ENCODE measurements at regions not wholly inside any gene's neighbourhood (a gene's known extent, or its start where the extent isn't known, plus 50 kb on each side); places are given as distances from the start of the nearest gene placed in this dataset.

DNA sequence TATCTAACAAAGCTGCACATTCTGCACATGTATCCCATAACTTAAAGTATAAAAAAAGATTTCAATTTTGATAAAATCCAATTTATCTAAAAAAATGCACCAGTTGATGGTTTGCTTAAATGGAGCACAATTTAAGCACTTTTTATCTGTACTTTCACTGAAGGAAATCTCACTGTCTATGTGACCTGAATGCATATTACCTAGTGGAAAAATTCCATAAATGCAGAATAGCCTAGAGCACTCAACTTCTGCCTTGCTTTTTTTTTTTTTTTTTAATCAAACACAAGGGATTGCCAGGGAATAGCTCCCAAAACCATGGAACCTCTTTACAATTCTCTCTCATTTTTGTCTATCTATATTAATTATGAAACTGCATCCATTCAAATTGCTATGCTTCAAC is 80.4 kb downstream of the RFPL4B start (continued):
- TF ChIP-seq, protein P1, sequence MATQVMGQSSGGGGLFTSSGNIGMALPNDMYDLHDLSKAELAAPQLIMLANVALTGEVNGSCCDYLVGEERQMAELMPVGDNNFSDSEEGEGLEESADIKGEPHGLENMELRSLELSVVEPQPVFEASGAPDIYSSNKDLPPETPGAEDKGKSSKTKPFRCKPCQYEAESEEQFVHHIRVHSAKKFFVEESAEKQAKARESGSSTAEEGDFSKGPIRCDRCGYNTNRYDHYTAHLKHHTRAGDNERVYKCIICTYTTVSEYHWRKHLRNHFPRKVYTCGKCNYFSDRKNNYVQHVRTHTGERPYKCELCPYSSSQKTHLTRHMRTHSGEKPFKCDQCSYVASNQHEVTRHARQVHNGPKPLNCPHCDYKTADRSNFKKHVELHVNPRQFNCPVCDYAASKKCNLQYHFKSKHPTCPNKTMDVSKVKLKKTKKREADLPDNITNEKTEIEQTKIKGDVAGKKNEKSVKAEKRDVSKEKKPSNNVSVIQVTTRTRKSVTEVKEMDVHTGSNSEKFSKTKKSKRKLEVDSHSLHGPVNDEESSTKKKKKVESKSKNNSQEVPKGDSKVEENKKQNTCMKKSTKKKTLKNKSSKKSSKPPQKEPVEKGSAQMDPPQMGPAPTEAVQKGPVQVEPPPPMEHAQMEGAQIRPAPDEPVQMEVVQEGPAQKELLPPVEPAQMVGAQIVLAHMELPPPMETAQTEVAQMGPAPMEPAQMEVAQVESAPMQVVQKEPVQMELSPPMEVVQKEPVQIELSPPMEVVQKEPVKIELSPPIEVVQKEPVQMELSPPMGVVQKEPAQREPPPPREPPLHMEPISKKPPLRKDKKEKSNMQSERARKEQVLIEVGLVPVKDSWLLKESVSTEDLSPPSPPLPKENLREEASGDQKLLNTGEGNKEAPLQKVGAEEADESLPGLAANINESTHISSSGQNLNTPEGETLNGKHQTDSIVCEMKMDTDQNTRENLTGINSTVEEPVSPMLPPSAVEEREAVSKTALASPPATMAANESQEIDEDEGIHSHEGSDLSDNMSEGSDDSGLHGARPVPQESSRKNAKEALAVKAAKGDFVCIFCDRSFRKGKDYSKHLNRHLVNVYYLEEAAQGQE (IDR thresholded peaks at IDR 0.05; ENCODE audit: low read depth, low read length), result no peak
- TF ChIP-seq GABPA (IDR thresholded peaks at IDR 0.05; ENCODE audit: low read depth) (no peak), SMC3 (IDR thresholded peaks at IDR 0.05; ENCODE audit: low read depth, low read length) (no peak), CHD2 (IDR thresholded peaks at IDR 0.05; ENCODE audit: low read length, partially characterized antibody) (no peak), EZH2phosphoT487 (IDR thresholded peaks at IDR 0.05; ENCODE audit: borderline replicate concordance, low read depth) (no peak), EP300 (IDR thresholded peaks at IDR 0.05; ENCODE audit: borderline replicate concordance in 1 of 2, low read depth in 1 of 2, low read length in 1 of 2) (no peak), TEAD4 (IDR thresholded peaks at IDR 0.05; ENCODE audit: borderline replicate concordance, insufficient read depth) (no peak)
- TF ChIP-seq, protein P2, sequence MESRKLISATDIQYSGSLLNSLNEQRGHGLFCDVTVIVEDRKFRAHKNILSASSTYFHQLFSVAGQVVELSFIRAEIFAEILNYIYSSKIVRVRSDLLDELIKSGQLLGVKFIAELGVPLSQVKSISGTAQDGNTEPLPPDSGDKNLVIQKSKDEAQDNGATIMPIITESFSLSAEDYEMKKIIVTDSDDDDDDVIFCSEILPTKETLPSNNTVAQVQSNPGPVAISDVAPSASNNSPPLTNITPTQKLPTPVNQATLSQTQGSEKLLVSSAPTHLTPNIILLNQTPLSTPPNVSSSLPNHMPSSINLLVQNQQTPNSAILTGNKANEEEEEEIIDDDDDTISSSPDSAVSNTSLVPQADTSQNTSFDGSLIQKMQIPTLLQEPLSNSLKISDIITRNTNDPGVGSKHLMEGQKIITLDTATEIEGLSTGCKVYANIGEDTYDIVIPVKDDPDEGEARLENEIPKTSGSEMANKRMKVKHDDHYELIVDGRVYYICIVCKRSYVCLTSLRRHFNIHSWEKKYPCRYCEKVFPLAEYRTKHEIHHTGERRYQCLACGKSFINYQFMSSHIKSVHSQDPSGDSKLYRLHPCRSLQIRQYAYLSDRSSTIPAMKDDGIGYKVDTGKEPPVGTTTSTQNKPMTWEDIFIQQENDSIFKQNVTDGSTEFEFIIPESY (IDR thresholded peaks at IDR 0.05; ENCODE audit: borderline replicate concordance, low read depth), result no peak

DNA sequence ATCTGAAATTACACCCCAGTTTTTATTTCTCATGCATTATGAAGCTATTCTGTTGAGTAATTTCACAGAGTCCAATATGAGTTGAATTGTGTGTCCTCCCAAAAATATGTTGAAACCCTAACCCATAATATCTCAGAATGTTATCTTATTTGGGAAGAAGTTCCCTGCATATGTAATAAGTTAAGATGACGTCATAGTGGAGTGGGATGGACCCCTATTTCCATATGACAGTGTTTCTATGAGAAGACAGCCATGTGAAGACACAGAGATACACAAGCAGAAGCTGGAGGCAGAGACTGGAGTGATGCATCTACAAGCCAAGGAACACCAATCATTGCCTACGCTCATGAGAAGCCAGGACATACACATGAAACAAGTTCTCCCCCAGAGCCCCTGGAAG is 81.3 kb downstream of the RFPL4B start:
- H3K79me2 ChIP-seq (ENCODE audit: insufficient read depth), result no peaks in the 10 kb centered on the region
- H3K27ac ChIP-seq (ENCODE audit: low read depth in 2 of 2, low read length in 1 of 2), result no peak overlapping the region
- no peaks in the 10 kb centered on the region for H3K36me3 ChIP-seq (replicated peaks in 1 of 2; ENCODE audit: control insufficient read depth in 1 of 2, insufficient read depth in 2 of 2, low read length in 1 of 2)
- ChIA-PET CTCF (interaction anchor here (1.0 kb wide), 1 partner anchor 19 kb away, joined by 3 read pairs; no protein-coding TSS in a partner anchor), POLR2A (no interaction called here)
- H3K4me1 ChIP-seq (ENCODE audit: control insufficient read depth in 1 of 2, insufficient read depth in 2 of 2, low read depth in 1 of 2, low read length in 1 of 2), result no peaks in the 10 kb centered on the region
- H3K27me3 ChIP-seq (ENCODE audit: insufficient read depth), result no peaks in the 10 kb centered on the region
- no peaks in the 10 kb centered on the region for H3K9me2 ChIP-seq
- H3K4me3 ChIP-seq (ENCODE audit: low read depth in 2 of 2, low read length in 1 of 2), result no peak overlapping the region
- H3K9ac ChIP-seq, result no peak overlapping the region
- H3F3A ChIP-seq (replicated peaks; ENCODE audit: insufficient read depth), result no peaks in the 10 kb centered on the region
- H3K9me3 ChIP-seq, result no peaks in the 10 kb centered on the region
- DNase-seq, result no peak
- no peak overlapping the region for H3K4me2 ChIP-seq
- TF ChIP-seq, protein P3, sequence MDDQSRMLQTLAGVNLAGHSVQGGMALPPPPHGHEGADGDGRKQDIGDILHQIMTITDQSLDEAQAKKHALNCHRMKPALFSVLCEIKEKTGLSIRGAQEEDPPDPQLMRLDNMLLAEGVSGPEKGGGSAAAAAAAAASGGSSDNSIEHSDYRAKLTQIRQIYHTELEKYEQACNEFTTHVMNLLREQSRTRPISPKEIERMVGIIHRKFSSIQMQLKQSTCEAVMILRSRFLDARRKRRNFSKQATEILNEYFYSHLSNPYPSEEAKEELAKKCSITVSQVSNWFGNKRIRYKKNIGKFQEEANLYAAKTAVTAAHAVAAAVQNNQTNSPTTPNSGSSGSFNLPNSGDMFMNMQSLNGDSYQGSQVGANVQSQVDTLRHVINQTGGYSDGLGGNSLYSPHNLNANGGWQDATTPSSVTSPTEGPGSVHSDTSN (IDR thresholded peaks at IDR 0.05), result no peak
- TF ChIP-seq YY1 (IDR thresholded peaks at IDR 0.05; ENCODE audit: low read depth) (no peak), RFX5 (IDR thresholded peaks at IDR 0.05; ENCODE audit: low read length) (no peak), MXI1 (IDR thresholded peaks at IDR 0.05; ENCODE audit: low read depth, low read length) (no peak), FOXJ3 (CRISPR knock-in tag; IDR thresholded peaks at IDR 0.05) (no peak), GATA2 (CRISPR knock-in tag; IDR thresholded peaks at IDR 0.05) (no peak), RAD21 (IDR thresholded peaks at IDR 0.05; ENCODE audit: low read length) (no peak), JUND (IDR thresholded peaks at IDR 0.05) (no peak), FOSL2 (IDR thresholded peaks at IDR 0.05; ENCODE audit: borderline replicate concordance, low read depth) (no peak), RCOR1 (IDR thresholded peaks at IDR 0.05; ENCODE audit: low read length) (no peak), GABPA (IDR thresholded peaks at IDR 0.05; ENCODE audit: low read depth) (no peak), MEF2A (IDR thresholded peaks at IDR 0.05; ENCODE audit: borderline replicate concordance, low read depth) (no peak)
- TF ChIP-seq, protein P2 (IDR thresholded peaks at IDR 0.05; ENCODE audit: borderline replicate concordance, low read depth), result no peak
- TF ChIP-seq, protein P4, sequence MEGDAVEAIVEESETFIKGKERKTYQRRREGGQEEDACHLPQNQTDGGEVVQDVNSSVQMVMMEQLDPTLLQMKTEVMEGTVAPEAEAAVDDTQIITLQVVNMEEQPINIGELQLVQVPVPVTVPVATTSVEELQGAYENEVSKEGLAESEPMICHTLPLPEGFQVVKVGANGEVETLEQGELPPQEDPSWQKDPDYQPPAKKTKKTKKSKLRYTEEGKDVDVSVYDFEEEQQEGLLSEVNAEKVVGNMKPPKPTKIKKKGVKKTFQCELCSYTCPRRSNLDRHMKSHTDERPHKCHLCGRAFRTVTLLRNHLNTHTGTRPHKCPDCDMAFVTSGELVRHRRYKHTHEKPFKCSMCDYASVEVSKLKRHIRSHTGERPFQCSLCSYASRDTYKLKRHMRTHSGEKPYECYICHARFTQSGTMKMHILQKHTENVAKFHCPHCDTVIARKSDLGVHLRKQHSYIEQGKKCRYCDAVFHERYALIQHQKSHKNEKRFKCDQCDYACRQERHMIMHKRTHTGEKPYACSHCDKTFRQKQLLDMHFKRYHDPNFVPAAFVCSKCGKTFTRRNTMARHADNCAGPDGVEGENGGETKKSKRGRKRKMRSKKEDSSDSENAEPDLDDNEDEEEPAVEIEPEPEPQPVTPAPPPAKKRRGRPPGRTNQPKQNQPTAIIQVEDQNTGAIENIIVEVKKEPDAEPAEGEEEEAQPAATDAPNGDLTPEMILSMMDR (IDR thresholded peaks at IDR 0.05), result no peak
- 63% methylated on average over 2 of the region's 2 CpGs for WGBS (ENCODE audit: low lambda C conversion rate)
- H2AFZ ChIP-seq (ENCODE audit: low read depth), result no peak overlapping the region
- no peaks in the 10 kb centered on the region for H4K20me1 ChIP-seq (ENCODE audit: insufficient read depth)

Data from SK-N-SH (cell line).